IPS-NIHi7 (cell line): ENCODE measurements at regions not wholly inside any gene's neighbourhood (a gene's known extent, or its start where the extent isn't known, plus 50 kb on each side); places are given as distances from the start of the nearest gene placed in this dataset.

Experiments
- DNase-seq: peaks from one replicate; pipeline ENCODE4 v3.0.0; 2012; ENCODE audit warnings: mixed read lengths; ENCODE audit errors: extremely low spot score

- DNase-seq, result no peak
Observed at GRCh38 chr2:21281791-21282514, 158.2 kb downstream of the TDRD15 start.

GRCh38 chr2:21282515-21282898 is 158.7 kb downstream of the TDRD15 start:
- DNase-seq, result no peak

- peak; percentile 49 for DNase-seq
Observed at GRCh38 chr2:21288299-21288698, 164.5 kb downstream of the TDRD15 start.

- no peak for DNase-seq
Observed at GRCh38 chr2:21288739-21289520, 165.2 kb downstream of the TDRD15 start.

- no peak for DNase-seq
Observed at GRCh38 chr2:21289551-21289950, 165.8 kb downstream of the TDRD15 start.

- no peak for DNase-seq
Observed at GRCh38 chr2:21289989-21290388, 166.2 kb downstream of the TDRD15 start.

- no peak for DNase-seq
Observed at GRCh38 chr2:21291426-21291825, 167.7 kb downstream of the TDRD15 start.

- DNase-seq, result no peak
Observed at GRCh38 chr2:21294446-21294845, 170.7 kb downstream of the TDRD15 start.

GRCh38 chr2:21299411-21299810 is 175.6 kb downstream of the TDRD15 start:
- no peak for DNase-seq

GRCh38 chr2:21301871-21302455 is 178.2 kb downstream of the TDRD15 start:
- no peak for DNase-seq

GRCh38 chr2:21303876-21304275 is 180.1 kb downstream of the TDRD15 start:
- DNase-seq, result no peak

GRCh38 chr2:21305581-21305980 is 181.8 kb downstream of the TDRD15 start:
- no peak for DNase-seq

- DNase-seq, result no peak
Observed at GRCh38 chr2:21306235-21306634, 182.5 kb downstream of the TDRD15 start.

GRCh38 chr2:21307037-21307436 is 183.3 kb downstream of the TDRD15 start:
- no peak for DNase-seq

GRCh38 chr2:21310493-21310892 is 186.7 kb downstream of the TDRD15 start:
- DNase-seq, result no peak

GRCh38 chr2:21314322-21314835 is 190.6 kb downstream of the TDRD15 start:
- DNase-seq, result no peak

GRCh38 chr2:21317131-21317530 is 193.4 kb downstream of the TDRD15 start:
- DNase-seq, result peak; percentile 77

GRCh38 chr2:21318263-21318662 is 194.5 kb downstream of the TDRD15 start:
- DNase-seq, result no peak

GRCh38 chr2:21326152-21326551 is 202.4 kb downstream of the TDRD15 start:
- no peak for DNase-seq

GRCh38 chr2:21328177-21328576 is 204.4 kb downstream of the TDRD15 start:
- DNase-seq, result no peak

GRCh38 chr2:21330786-21331391 is 207.1 kb downstream of the TDRD15 start:
- DNase-seq, result no peak
